Tibial nerve (tissue), 3 donors: ENCODE measurements at regions not wholly inside any gene's neighbourhood (a gene's known extent, or its start where the extent isn't known, plus 50 kb on each side); places are given as distances from the start of the nearest gene placed in this dataset.

ENCODE experiments used
- POLR2A ChIP-seq, 2 donors: fragments of 450-650 bp; IDR thresholded peaks; one replicate each; pipeline ENCODE4 v1.6.1; 2017; ENCODE audit warnings: antibody characterized with exemption in 2 of 2, mild to moderate bottlenecking in 2 of 2, moderate library complexity in 2 of 2
- TF ChIP-seq, protein P1 (sequence below), 5 experiments: fragments of 200-600 bp in 3 of 5; fragments of 450-650 bp in 2 of 5; sonication (generic) in 3 of 5; IDR thresholded peaks; one replicate each; pipeline ENCODE4 v1.5.1; 2016 to 2019; ENCODE audit warnings: antibody characterized with exemption in 5 of 5, mild to moderate bottlenecking in 3 of 5, moderate library complexity in 2 of 5

DNA sequence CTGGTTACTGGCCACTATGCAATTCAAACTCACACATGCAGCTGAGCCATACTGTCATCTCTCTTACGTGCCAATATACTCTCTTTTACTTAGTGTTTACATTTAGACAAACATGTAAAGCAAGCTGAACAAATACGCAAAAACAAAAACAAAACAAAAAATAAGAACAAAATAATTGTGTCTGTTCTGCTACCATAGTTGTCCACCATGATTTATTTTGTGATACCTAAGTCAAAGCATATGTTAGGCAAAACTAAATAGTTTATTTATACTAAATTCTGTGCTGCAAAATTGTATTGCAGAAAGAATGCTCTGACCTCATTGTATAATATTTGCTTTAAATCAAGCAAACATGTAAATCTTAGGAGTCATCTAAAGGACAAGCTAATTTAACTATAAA lies 943.2 kb upstream of the AGA start:
- TF ChIP-seq, protein P1, sequence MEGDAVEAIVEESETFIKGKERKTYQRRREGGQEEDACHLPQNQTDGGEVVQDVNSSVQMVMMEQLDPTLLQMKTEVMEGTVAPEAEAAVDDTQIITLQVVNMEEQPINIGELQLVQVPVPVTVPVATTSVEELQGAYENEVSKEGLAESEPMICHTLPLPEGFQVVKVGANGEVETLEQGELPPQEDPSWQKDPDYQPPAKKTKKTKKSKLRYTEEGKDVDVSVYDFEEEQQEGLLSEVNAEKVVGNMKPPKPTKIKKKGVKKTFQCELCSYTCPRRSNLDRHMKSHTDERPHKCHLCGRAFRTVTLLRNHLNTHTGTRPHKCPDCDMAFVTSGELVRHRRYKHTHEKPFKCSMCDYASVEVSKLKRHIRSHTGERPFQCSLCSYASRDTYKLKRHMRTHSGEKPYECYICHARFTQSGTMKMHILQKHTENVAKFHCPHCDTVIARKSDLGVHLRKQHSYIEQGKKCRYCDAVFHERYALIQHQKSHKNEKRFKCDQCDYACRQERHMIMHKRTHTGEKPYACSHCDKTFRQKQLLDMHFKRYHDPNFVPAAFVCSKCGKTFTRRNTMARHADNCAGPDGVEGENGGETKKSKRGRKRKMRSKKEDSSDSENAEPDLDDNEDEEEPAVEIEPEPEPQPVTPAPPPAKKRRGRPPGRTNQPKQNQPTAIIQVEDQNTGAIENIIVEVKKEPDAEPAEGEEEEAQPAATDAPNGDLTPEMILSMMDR (IDR thresholded peaks at IDR 0.05), result no peak
- TF ChIP-seq POLR2A (IDR thresholded peaks at IDR 0.05), result no peak
